NCI-H82 (cell line): ENCODE measurements at regions not wholly inside any gene's neighbourhood (a gene's known extent, or its start where the extent isn't known, plus 50 kb on each side); places are given as distances from the start of the nearest gene placed in this dataset.

Source experiments
- DNase-seq: peaks from one replicate; lab custom pipeline; 2025; lab: John Stamatoyannopoulos, UW

DNA sequence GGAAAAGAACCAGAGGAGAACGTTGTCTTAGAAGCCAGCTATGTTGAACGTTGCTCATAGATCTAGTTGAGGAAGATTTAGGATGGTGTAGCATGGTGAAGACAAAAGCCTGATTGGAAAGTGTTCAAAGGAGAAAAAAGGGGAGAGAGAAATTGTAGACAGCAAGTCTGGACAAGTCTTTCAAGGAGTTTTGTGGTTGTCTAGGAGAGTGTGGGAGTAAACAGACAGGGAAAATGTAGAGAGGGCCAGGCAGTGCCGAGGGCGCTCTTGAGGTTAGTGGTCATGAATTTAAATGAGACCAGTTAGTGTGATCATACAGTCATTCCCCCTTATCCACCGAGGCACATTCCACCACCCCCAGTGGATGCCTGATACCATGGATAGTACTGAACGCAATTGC, 167.5 kb upstream of the IL12A start:
- no peak for DNase-seq

DNA sequence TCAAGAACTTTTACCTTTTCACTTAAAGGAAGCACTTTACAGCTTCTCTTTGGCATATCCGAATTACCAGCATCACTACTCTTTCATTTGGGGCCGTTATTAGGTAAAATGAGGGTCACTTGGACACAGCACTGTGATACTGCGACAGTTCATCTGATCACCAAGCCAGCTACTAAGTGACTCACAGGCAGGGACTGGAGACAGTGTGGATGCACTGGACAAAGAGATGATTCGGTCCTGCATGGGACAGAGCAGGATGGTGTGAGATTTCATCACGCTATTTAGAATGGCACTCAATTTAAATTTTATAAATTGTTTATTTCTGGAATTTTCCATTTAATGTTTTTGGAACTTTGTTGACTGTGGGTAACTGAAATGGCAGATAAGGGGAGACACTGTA, 166.9 kb upstream of the IL12A start:
- DNase-seq, result no peak

DNA sequence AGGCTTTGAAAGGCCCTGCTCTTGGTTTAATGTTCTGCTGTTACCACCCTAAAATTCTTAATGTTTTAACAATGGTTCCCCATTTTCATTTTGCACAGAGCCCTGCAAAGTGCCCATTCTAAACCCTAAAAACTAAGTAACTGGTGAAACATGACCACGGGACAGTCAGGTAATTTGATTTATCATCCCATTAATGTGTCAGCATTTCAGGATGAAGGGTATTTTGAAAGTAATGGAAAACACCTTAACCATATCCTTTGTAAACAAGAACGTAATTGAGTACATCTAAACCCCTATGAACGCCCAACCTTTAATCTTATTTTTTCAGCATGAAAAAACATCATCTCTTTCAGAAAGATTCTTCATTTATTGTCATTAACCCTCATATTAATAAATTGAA, 164.9 kb upstream of the IL12A start:
- DNase-seq, result no peak

DNA sequence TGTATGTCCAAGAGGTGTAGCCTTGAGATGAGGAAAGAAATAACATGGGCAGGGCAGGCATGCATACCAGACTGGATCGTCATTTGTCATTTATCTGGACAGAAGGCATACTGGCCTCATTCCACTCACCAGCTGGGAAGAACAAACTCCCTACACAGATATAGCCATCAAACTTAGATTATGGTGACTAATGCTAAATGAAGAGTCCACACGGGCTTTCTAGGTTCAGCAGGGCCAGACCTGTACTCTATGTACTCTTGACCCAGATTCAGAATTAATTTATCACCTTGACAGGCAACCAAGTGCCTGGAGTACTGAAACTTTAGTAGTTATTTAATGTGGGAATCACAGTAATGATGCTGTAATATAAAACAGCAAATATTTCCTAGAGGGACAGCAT, 164.3 kb upstream of the IL12A start:
- DNase-seq, result no peak

DNA sequence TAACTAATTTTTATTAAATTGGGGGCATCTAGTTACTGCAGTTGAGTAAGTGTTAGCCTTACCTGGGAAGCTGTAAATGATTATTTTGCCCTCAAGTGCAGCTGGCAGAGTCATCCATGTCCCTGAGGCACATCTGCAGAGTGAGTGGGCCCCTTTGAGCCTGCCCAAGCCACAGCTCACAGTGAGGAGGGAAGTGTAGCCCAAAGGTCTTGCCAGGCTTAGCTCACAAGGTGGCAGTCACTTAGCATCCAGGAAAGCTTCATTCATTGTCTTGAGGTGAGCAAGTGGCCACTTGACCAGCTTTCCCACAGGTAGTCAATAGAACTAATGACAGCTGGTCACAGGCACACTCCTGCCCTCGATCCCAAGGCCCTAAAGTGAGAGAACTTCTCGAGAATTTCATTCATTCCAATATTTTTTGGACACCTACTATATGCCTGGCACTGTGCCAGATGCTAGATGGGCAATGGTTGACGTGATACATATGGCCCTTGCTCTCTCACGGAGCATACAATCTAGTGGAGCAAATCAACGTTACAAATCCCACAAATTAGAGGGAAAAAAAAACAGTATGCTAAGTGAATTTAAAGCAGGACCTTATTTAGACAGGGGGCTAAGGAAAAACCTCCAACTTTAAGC, 163.3 kb upstream of the IL12A start:
- DNase-seq, result peak; percentile 19

DNA sequence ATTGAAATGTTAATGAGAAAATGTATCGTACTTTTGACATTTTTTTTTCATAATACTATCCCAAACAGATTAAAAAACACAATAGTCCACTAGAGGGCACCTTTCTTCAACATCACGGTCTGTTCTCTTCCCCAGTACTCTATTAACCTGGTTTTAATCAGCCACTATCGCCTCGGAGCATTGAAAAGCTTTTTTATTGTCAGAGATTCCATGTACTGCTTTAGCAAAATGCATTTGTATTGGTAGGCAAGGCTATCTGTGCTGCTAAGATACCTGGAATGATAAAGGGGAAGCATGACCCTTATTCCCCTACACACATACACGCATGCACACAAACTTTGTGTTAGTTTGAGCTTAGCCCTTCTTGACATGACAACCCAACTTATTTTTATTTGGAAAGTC, 160.1 kb upstream of the IL12A start:
- DNase-seq, result peak; percentile 85

DNA sequence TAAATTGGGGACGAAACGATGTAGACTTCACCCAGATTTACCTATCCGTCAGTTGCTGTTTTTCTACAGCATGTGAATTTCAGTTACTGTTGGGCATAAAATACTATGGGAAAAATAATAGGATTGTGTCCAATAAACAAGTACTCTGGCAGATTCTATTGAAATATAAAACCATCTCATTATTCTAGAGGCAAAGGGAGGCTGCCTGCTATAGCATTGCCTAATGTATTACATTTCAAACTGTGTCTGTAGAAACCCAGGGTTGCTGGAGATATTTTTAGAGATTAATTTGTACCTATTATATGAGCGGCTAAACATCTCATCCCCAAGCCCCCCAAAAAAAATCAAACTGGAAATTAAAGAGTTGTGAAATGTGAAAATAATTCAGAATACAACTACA, 159.6 kb upstream of the IL12A start:
- no peak for DNase-seq

DNA sequence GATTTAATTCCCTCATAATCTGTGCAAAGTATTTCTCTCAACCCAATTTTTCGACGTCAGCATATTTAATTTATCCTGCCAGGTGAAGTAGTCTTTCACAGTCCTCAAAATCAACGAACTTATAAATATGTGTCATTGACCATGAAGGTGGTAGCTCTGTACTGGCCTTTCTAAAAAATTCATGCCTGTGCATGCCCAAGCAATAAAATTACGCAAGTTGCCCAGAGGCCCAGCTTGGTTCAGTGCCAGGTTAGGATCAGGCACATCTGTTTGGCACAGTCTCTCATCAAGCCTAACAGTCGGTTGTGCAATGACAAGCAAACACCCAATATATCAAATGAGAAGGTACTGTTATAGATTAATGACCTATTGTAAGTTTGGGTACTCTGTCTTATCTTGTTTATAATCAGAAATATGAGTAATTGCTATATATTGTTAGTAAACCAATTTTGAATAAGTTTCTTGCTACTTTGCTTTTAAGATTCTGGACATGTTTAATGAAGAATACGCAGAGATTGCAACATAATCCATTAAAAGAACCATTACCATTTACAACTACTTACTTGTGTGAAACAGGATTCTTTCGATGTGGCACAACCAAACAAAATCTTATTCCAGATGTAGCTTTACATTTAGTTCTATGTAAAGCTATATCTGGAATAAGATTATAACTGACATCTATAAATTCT, 159.0 kb upstream of the IL12A start:
- DNase-seq, result peak; percentile 14

DNA sequence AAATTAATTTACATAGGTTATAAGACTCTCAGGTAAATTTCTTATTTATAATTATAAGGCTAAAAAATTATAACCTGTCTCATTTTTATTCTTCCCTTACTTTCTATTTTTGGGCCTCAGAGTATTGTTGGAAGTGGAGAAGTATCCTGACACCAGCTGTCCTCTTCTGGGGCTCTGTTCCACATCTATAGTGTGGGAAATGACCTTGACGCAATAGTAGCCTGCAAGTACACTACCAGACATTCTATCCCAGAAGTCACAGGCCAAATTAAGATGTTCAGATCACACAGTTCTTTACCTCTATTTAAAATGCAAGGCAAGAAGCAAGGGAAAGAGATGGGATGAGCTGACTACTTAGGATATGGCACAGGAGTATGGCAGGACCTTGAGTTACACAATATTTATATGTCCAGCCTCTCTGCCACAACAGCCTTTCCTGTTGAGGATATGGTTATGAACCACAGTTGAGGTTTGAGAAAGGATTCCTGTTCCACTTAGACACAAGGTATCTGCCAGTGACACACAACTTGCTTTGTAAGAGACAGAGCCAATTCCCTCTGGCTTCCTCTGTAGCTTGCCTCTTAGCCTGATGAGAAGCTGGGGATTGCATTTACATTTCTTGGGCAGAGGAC, 158.0 kb upstream of the IL12A start:
- no peak for DNase-seq

DNA sequence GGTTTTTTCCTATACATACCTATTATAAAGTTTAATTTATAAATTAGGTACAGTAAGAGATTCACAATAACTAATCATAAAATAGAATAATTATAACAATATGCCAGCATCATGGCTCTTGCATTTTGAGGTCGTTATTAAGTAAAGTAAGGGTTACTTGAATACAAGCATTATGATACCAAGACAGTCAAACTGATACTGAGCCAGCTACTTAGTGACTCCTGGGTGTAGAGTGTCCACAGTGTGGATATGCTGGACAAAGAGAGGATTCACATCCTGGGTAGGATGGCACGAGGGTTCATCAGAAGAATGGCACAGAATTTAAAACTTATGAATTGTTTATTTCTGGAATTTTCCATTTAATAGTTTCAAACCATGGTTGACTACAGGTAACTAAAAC, 157.2 kb upstream of the IL12A start:
- DNase-seq, result no peak

DNA sequence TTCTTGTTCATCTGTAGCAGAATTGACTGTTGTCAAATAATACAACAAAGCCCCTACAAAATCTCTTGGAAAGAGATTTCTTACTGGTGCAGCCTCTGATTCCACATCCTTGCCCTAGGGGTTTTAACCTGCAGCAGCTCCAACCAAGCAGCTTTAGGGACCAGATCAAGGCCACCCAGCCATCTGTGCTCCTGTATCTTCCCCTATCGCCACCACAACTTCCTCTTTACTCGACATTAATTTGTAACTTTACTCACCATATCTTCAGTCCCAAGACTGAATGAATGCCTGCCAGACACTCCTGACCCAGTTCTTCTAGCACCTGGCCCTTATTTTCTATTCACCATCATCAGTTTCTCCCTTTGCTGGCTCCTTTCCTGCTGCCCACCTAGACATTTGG, 156.6 kb upstream of the IL12A start:
- no peak for DNase-seq

DNA sequence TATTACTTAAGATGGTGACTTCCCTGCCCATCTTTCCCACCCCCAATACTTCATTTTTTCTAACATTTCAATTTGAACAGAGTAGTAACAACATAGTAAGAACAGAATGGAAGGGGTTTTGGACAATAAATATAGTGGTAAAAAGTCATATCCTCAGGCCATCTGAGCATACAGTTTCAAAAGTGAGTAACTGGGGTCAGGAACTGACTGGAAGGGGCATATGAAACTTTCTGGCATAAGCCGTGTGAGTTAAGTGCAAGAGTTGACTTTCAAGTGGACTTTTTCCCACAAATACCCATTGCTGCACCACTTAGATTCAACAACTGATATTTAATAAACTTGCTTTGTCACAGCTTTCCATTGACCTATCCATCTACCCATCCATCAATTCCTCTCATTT, 153.5 kb upstream of the IL12A start:
- DNase-seq, result no peak

DNA sequence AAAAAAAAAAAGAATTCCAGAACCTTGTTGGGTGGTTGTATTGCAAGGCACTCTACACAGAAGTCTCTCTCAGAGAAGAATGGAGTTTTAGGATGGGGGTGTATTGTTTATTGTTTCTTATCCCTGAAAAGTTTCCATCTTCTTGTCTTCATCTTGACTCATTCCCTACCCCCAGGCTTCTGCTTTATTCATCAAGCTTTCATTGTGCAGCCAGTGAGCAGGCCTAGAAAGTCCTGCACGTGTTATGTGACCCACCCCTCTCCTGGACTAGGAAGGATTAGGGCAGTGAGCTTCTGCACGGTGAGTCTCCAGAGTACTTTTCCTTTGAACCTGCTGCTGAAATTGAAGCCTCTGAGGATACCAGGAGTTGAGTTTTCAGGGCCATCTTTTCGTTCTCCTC, 150.9 kb upstream of the IL12A start:
- DNase-seq, result peak; percentile 59

DNA sequence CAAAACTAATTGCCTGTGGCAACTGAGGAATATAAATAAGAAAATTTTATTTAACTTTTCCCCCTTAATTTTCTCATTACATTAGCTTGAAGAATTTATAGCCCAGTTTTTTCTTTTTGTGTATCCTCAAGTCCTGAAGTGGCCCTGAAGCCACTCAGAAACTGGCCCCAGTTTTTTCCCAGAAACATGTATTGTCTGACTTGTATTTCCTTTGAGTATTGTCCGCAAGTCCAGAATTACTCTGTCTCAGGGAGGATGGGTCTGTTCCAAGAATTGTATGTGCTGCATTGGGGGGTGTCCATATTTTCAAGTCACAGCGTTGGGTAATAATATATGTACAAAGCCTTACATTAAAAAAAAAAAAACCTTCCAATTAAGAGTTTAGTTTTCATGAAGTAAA, 149.7 kb upstream of the IL12A start:
- no peak for DNase-seq

DNA sequence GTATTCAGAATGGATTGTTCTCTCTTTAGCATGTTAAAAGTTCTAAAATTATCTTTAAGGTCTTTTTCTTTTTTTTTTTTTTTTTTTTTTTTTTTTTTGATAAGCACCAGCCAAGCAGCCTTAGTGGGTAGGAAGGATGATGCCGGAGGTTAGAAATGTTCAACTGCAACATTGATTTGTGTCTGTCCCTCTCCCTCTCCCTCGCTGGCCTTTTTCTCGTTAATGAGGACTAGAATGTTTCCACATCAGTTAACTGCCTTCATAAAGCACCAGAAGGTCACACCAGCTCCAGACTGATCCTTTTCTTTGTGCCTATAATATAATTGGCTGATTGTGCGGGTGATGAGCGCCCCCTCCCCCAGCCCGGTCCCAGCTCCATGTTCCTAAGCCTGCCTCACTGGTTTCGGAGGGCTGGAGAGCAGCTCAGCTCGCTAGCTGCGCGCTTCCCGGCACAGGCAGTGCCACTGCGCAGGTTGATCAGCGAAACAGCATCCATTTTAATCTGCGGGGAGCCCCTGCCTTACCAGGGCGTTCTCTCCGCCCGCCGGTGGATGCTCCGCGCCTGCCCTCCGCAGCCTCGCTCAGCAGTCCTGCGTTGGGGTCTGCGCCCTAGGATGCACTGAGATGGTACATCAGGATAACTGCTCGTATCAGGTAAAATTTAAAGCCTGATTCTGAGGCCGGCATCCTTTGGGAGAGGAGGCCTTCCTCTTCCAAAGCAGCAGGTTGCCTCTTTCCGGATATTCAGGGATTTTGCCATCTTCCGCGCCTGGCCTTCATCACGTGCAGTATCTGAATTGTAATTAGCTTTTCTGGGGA, 148.9 kb upstream of the IL12A start, which contains the start of gene SCHIP1:
TSS of gene SCHIP1 (plus strand) at position 301 of the 819 bp plus-strand sequence.
- DNase-seq, result peak; percentile 98

DNA sequence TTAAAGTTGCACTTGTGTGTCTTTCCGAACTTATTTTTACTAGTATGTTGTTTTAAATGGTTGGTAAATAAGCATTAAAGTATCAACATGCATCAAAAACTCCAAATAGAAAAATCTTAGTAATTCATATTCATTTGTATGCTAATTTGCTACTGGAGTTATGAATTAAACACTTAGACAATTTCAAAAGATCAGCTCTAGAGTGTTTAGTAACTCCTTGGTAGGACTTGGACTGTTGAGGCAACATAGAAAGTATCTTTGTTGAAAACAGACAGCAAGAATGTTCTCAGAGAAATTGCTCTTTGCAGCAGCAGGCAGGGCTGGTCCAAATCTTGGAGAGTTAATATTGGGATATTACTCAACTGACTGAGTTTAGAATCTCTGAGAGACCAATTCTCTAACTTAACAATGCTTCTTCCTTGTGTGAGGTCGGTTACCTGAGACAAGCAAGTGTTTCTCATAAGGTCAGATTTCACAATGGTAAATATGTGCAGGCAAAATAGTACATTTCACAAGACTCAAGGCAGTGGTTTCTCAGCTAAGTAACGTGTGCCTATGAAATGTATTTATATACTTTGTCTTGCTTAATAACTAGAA, 147.8 kb upstream of the IL12A start:
- DNase-seq, result peak; percentile 41

DNA sequence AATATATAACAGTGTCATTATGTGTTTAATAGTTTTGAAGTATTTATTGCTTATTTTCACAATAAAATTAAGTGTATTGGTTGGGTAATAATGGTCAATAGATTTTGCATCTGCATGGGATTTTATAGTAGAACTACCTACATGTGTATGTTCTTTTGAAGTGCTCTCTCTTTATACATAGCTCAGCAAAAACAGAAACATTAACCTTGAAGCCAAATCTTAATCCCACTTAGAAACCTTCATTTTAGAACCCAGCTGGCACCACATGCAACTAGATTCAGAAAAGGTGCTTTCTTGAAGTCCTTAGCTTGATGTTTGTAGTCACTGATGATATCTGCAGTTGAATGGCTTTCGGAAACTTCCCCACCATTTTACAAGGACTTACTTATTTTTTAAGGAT, 146.9 kb upstream of the IL12A start:
- no peak for DNase-seq

DNA sequence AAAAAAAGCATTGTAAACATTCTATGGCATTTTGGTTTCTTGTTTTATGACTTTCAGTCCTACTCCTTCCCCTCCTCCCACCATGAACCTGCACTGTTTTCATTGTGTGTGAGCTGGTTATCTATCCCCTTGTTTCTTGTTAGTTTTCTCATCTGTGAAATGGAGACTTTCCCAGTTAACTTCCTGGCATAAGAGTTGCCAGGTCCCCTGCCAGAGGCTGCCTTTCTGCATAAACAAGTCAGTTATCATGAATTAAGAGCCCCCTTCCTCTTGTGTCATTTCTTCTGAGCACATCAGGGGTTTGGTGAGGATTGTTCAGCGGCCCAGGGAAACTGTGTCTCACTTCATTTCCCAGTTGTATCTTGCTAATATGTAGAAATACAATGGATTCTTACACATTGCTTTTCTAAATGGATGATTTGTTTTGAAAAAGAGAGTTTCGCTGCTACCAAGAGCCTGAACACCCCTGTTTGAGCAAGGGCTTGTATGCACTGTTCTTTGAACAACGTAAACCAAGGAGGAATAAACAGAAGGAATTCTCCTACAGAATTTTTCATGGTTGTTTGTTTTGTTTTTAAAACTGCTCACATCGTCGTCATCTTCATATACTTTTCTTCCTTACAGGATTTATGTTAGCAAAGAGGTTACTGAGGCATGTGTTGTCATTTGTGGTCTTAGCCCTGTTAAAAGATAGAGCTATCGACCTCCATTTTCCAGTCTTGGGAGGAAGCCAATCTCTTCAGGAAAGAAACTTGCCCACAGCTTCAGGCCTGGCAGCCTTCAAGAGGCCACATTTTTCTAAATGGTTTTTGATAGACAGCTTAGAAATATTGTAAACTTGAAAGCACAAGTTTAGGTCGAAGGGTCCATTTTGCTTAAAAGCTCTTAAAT, 144.6 kb upstream of the IL12A start:
- no peak for DNase-seq

DNA sequence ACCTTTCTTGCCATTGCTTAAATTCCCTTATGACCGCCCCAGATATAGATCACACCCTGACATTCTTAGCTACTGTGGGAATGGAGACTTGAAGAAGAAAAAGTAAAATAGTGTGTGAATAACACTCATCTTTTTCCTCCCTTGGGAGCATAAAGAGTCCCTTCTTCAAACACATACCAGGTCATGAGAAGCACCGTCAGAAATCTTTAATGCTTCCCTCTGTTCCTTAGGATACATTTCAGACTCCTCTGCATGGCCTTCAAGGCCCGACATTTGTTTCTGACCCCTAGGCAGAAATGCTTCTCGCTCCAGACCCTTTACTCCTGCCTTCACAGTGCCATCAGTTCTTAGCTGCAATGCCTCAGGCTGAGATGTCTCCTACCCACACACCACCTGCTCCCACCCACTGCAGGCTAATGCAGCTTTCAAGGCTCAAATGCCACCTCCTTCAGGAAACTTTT, 143.8 kb upstream of the IL12A start:
- DNase-seq, result no peak

DNA sequence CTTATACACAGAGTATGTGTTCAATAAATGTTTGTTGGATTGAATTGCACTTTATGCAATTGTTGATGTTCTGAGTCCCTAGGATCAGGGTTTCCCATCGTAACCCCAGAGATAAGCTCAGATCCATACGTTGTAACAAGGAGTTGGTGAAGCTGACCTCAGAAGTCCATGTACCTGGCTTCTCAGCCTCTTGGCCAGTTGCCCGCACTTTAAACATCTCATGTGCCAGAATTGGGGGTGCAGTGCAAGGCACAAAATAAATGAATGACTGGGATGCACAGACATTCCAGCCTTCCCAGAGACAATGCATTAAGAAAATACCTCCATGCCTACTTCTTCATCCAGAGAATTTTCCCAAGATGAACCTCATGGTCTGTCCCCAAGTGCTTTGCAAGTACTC, 142.9 kb upstream of the IL12A start:
- DNase-seq, result no peak

DNA sequence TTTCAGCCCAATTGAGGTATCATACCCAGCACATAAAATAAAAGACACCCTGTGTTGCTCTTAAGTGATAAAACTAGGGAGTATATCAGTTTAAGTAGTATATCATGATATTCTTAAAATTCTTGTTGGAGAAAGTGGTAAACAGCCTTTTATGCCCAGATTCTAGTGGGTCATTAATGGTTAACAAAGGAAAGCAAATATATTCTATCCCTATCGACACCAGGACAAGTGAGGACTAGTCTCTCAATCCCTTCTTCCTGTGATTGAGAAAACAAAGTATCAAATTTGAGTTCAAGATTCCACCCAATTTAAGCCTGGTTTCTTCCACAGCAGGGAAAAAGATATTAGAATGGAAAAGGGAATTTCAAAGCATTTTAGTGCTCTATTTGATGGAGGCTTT, 142.4 kb upstream of the IL12A start:
- DNase-seq, result no peak
